HepG2 (cell line): ENCODE measurements at regions not wholly inside any gene's neighbourhood (a gene's known extent, or its start where the extent isn't known, plus 50 kb on each side); places are given as distances from the start of the nearest gene placed in this dataset.

Source experiments
- ATAC-seq: fragments of 200-7000 bp; cut with Tn5 transposase; 3 replicates; pipeline ENCODE4 v1.9.1; 2020; ENCODE audit warnings: mild to moderate bottlenecking, moderate library complexity
- BruUV-seq: library from RNA; stranded (reverse); fragments of 400-500 nt; replicated peaks from 2 replicates; lab custom pipeline; 2021; lab: Mats Ljungman, UMichigan
- CTCF ChIA-PET: fragments of 300-600 bp; formaldehyde crosslinking; extraction: SDS; loops from one replicate; lab custom pipeline; 2021; ENCODE audit warnings: low total read pairs, inconsistent platforms, low intra/inter-chr PET ratio; lab: Yijun Ruan, JAX
- POLR2A ChIA-PET: fragments of 350-600 bp; sonication (Branson Sonifier 250); formaldehyde crosslinking; loops from one replicate; lab custom pipeline; 2020; ENCODE audit warnings: antibody characterized with exemption, inconsistent platforms; lab: Yijun Ruan, JAX
- DNase-seq: peaks from one replicate; pipeline ENCODE4 v3.0.0-alpha.2; 2015; ENCODE audit warnings: low spot score
- FAIRE-seq: peaks from 3 replicates; lab custom pipeline; 2011; peaks lifted over from hg19 to GRCh38; lab: Jason Lieb, UNC
- H2AFZ ChIP-seq: one replicate; pipeline ENCODE4 v1.6.1; 2011; ENCODE audit warnings: low read length, inconsistent platforms
- H3K27ac ChIP-seq: fragments of 300-600 bp; 3 replicates; pipeline ENCODE4 v1.8.0; 2011; ENCODE audit warnings: mixed run types, mild to moderate bottlenecking, mixed read lengths, low read length, inconsistent platforms; ENCODE audit not compliant: insufficient read depth; ENCODE audit errors: extremely low read length
- H3K27me3 ChIP-seq, 2 experiments: fragments of 200-600 bp in 1 of 2; 2 replicates in 1 of 2; 3 replicates in 1 of 2; pipeline versions ENCODE4 v1.6.0 to v1.8.0; 2011; ENCODE audit warnings: low read length in 2 of 2, mild to moderate bottlenecking in 2 of 2, moderate library complexity in 2 of 2, inconsistent platforms in 1 of 2; ENCODE audit not compliant: insufficient read depth in 2 of 2, control insufficient read depth in 1 of 2
- H3K36me3 ChIP-seq, 2 experiments: fragments of 200-600 bp in 1 of 2; replicated peaks in 1 of 2; 2 replicates in 1 of 2; 3 replicates in 1 of 2; pipeline versions ENCODE4 v1.5.1 to v1.8.0; 2011; ENCODE audit warnings: low read length in 2 of 2, inconsistent platforms in 1 of 2; ENCODE audit not compliant: insufficient read depth in 2 of 2, control insufficient read depth in 1 of 2
- H3K4me1 ChIP-seq: 2 replicates; pipeline ENCODE4 v1.5.1; 2012; ENCODE audit warnings: low read length, inconsistent platforms; ENCODE audit not compliant: insufficient read depth
- H3K4me2 ChIP-seq: 2 replicates; pipeline ENCODE4 v1.6.0; 2011; ENCODE audit warnings: low read depth, low read length, inconsistent platforms
- H3K4me3 ChIP-seq, 3 experiments: fragments of 200-600 bp in 1 of 3; sonication (generic), shearing (Covaris generic) in 1 of 3; replicated peaks in 1 of 3; 2 replicates each; pipeline ENCODE4 v1.5.1; 2011 to 2016; ENCODE audit warnings: low read length in 3 of 3, inconsistent platforms in 2 of 3, low read depth in 2 of 3, mild to moderate bottlenecking in 2 of 3, control low read depth in 1 of 3, mixed read lengths in 1 of 3; ENCODE audit not compliant: insufficient read depth in 1 of 3
- H3K79me2 ChIP-seq: one replicate; pipeline ENCODE4 v1.6.1; 2011; ENCODE audit warnings: low read length, inconsistent platforms; ENCODE audit not compliant: insufficient read depth
- H3K9ac ChIP-seq: 2 replicates; pipeline ENCODE4 v1.6.0; 2011; ENCODE audit warnings: mild to moderate bottlenecking, low read depth, low read length, inconsistent platforms; ENCODE audit not compliant: insufficient read depth
- H3K9me3 ChIP-seq: 2 replicates; pipeline ENCODE4 v1.5.1; 2012; ENCODE audit warnings: mild to moderate bottlenecking, low read length
- H4K20me1 ChIP-seq: 2 replicates; pipeline ENCODE4 v1.6.0; 2011; ENCODE audit warnings: inconsistent platforms, mild to moderate bottlenecking, low read length, moderate library complexity; ENCODE audit not compliant: insufficient read depth
- FIP1L1 ChIP-seq: fragments of 200-400 bp; formaldehyde crosslinking; IDR thresholded peaks from 2 replicates; pipeline ENCODE4 v1.6.1; 2018; ENCODE audit warnings: low read depth, mild to moderate bottlenecking, low read length, moderate library complexity, borderline replicate concordance; ENCODE audit not compliant: insufficient read depth
- HOXA3 ChIP-seq: sonication (generic); formaldehyde crosslinking; IDR thresholded peaks from 2 replicates; pipeline ENCODE4 v1.5.0; 2020; ENCODE audit warnings: missing genetic modification reagents
- MAFF ChIP-seq: IDR thresholded peaks from 2 replicates; pipeline ENCODE4 v1.6.1; 2011; ENCODE audit warnings: low read depth, low read length, improper control_type of control experiment
- MAFK ChIP-seq, 2 experiments: IDR thresholded peaks in 1 of 2; conservative IDR thresholded peaks in 1 of 2; 2 replicates each; pipeline ENCODE4 v1.6.1; 2011; ENCODE audit warnings: improper control_type of control experiment in 2 of 2, low read length in 2 of 2
- PHF21A ChIP-seq: sonication (generic); formaldehyde crosslinking; IDR thresholded peaks from 2 replicates; pipeline ENCODE4 v1.5.0; 2020; ENCODE audit warnings: mild to moderate bottlenecking, missing genetic modification reagents
- POLR2AphosphoS5 ChIP-seq: IDR thresholded peaks from 2 replicates; pipeline ENCODE4 v1.6.1; 2012; ENCODE audit warnings: low read depth, low read length
- SNRNP70 ChIP-seq: fragments of 200-400 bp; formaldehyde crosslinking; IDR thresholded peaks from 2 replicates; pipeline ENCODE4 v1.6.1; 2017; ENCODE audit warnings: mild to moderate bottlenecking, low read depth, low read length, moderate library complexity
- ZFP41 ChIP-seq: sonication (generic); formaldehyde crosslinking; IDR thresholded peaks from 2 replicates; pipeline ENCODE4 v1.4.0; 2020; ENCODE audit warnings: mild to moderate bottlenecking, missing genetic modification reagents, borderline replicate concordance
- WGBS: methylation state at CpG from one replicate; pipeline ENCODE4 v1.1.6; 2017; ENCODE audit warnings: low lambda C conversion rate; 5-methylcytosine and 5-hydroxymethylcytosine counted together
- in situ Hi-C: cut with HindIII; loops from 2 replicates; pipeline ENCODE4 v1.10.0; 2017; ENCODE audit warnings: low pct_unique_long_range_greater_than_20kb; ENCODE audit not compliant: extremely low pct_ligation_motif_present
- intact Hi-C: fragments of 100-400 bp; cut with micrococcal nuclease; formaldehyde crosslinking; loops from one replicate; pipeline ENCODE4 v1.10.0; 2022; ENCODE audit not compliant: unreplicated experiment
- TF ChIP-seq, protein P1 (sequence below): sonication (generic); formaldehyde crosslinking; IDR thresholded peaks from 2 replicates; pipeline ENCODE4 v1.4.0; 2020; ENCODE audit warnings: missing genetic modification reagents
- TF ChIP-seq, protein P2 (sequence below): sonication (generic); formaldehyde crosslinking; IDR thresholded peaks from 2 replicates; pipeline ENCODE4 v1.4.0; 2020; ENCODE audit warnings: low read depth, mild to moderate bottlenecking, missing genetic modification reagents

DNA sequence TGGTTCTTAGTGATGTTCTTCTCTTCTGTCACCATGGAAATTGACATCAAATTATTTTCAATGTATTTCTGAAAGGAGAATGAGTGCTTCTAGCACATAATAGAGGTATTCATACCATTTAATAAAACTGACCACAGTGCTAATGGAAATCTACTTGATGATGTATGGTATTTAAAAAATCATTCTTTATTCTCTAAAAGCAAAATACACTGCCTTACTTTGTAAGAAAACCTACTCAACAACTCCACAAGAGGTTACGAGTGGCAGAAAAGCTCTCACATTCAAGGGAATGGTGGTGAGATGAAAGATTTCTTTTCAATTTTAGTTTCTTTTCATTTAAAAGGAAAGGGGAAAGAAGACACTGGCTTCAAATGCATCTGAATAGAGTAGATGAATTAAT lies 382.3 kb upstream of the CHST9 start:
- H3K79me2 ChIP-seq = no peaks in the 10 kb centered on the region
- H3K4me2 ChIP-seq = no peak overlapping the region
- no peak overlapping the region for H3K4me3 ChIP-seq
- POLR2A ChIA-PET = no interaction called here
- no peaks in the 10 kb centered on the region for H4K20me1 ChIP-seq
- BruUV-seq = no TSS peak
- no peaks in the 10 kb centered on the region for H3K36me3 ChIP-seq
- TF ChIP-seq ZFP41 (CRISPR knock-in tag) = no peak
- TF ChIP-seq SNRNP70 = no peak
- no peak for TF ChIP-seq PHF21A (CRISPR knock-in tag)
- TF ChIP-seq POLR2AphosphoS5 = no peak
- TF ChIP-seq, protein P1, sequence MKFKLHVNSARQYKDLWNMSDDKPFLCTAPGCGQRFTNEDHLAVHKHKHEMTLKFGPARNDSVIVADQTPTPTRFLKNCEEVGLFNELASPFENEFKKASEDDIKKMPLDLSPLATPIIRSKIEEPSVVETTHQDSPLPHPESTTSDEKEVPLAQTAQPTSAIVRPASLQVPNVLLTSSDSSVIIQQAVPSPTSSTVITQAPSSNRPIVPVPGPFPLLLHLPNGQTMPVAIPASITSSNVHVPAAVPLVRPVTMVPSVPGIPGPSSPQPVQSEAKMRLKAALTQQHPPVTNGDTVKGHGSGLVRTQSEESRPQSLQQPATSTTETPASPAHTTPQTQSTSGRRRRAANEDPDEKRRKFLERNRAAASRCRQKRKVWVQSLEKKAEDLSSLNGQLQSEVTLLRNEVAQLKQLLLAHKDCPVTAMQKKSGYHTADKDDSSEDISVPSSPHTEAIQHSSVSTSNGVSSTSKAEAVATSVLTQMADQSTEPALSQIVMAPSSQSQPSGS = no peak
- TF ChIP-seq, all 625 proteins: peak for 0
- intact Hi-C loops = no loop called here
- H3K27me3 ChIP-seq = no peaks in the 10 kb centered on the region
- no peak overlapping the region for H3K9ac ChIP-seq
- H3K4me1 ChIP-seq = no peaks in the 10 kb centered on the region
- no peak for ATAC-seq
- CTCF ChIA-PET = no interaction called here
- in situ Hi-C loops = no loop called here
- H3K27ac ChIP-seq = no peak overlapping the region
- H3K9me3 ChIP-seq = no peaks in the 10 kb centered on the region
- FAIRE-seq = no peak
- 8% methylated on average over 1 of the region's 1 CpG for whole genome bisulfite sequencing
- no peak for DNase-seq
- no peak overlapping the region for H2AFZ ChIP-seq

- Histone ChIP-seq H3K4me1 (no peaks in the 10 kb centered on the region), H3K9me3 (no peaks in the 10 kb centered on the region), H3K27me3 (no peaks in the 10 kb centered on the region), H3K4me2 (no peak overlapping the region), H3K4me3 (no peak overlapping the region), H4K20me1 (no peaks in the 10 kb centered on the region), H3K27ac (no peak overlapping the region), H3K79me2 (no peaks in the 10 kb centered on the region), H3K36me3 (no peaks in the 10 kb centered on the region), H2AFZ (no peak overlapping the region), H3K9ac (no peak overlapping the region)
- WGBS = 27% methylated on average over 3 of the region's 3 CpGs
- FAIRE-seq (no peak), DNase-seq (no peak), ATAC-seq (no peak)
- ChIA-PET CTCF (no interaction called here), POLR2A (no interaction called here)
- intact Hi-C loops (no loop called here), in situ Hi-C loops (no loop called here)
- BruUV-seq = no TSS peak
- TF ChIP-seq, protein P2, sequence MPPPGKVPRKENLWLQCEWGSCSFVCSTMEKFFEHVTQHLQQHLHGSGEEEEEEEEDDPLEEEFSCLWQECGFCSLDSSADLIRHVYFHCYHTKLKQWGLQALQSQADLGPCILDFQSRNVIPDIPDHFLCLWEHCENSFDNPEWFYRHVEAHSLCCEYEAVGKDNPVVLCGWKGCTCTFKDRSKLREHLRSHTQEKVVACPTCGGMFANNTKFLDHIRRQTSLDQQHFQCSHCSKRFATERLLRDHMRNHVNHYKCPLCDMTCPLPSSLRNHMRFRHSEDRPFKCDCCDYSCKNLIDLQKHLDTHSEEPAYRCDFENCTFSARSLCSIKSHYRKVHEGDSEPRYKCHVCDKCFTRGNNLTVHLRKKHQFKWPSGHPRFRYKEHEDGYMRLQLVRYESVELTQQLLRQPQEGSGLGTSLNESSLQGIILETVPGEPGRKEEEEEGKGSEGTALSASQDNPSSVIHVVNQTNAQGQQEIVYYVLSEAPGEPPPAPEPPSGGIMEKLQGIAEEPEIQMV = no peak
- no peak for TF ChIP-seq FIP1L1
- no peak for TF ChIP-seq HOXA3
- TF ChIP-seq MAFK (conservative IDR thresholded peaks at IDR 0.05 in 1 of 2, IDR thresholded peaks at IDR 0.05 in 1 of 2; ENCODE audit: low read length in 2 of 2) = peak in 1 of 2 experiments; percentile 24; a peak in 1 of 4 replicates
- 0 out of 2 replicates have a peak, but pooled peaks have one; percentile 31 for TF ChIP-seq MAFF
- TF ChIP-seq, all 625 proteins: peak for 2
Measured at GRCh38 chr18:27564066-27564465, 379.0 kb upstream of the CHST9 start.
